Suprapubic skin (tissue), 3 donors: ENCODE measurements at regions not wholly inside any gene's neighbourhood (a gene's known extent, or its start where the extent isn't known, plus 50 kb on each side); places are given as distances from the start of the nearest gene placed in this dataset.

ENCODE experiments used
- CTCF ChIP-seq, 2 donors: fragments of 200-600 bp in 1 of 2; fragments of 450-650 bp in 1 of 2; sonication (generic) in 1 of 2; IDR thresholded peaks; one replicate each; pipeline ENCODE4 v1.5.1; 2016 to 2019; ENCODE audit warnings: antibody characterized with exemption in 2 of 2, mild to moderate bottlenecking in 1 of 2, moderate library complexity in 1 of 2
- POLR2A ChIP-seq, 2 donors: fragments of 450-650 bp; IDR thresholded peaks; one replicate each; pipeline ENCODE4 v1.6.1; 2017; ENCODE audit warnings: antibody characterized with exemption in 2 of 2, mild to moderate bottlenecking in 2 of 2, moderate library complexity in 2 of 2

GRCh38 chr2:111626037-111626864, 257.7 kb downstream of the ANAPC1 start:
- no peak for TF ChIP-seq CTCF (IDR thresholded peaks at IDR 0.05)
- no peak for TF ChIP-seq POLR2A (IDR thresholded peaks at IDR 0.05)
